Prostate gland (tissue), 2 donors: ENCODE measurements at regions not wholly inside any gene's neighbourhood (a gene's known extent, or its start where the extent isn't known, plus 50 kb on each side); places are given as distances from the start of the nearest gene placed in this dataset.

Experiments used
- DNase-seq: peaks from one replicate; pipeline ENCODE4 v3.0.0-alpha.2; 2019; ENCODE audit warnings: low spot score
- H3K27ac ChIP-seq, 2 donors: fragments of 200-600 bp; sonication (generic); 2 replicates each; pipeline ENCODE4 v1.5.1; 2017 to 2019
- H3K27me3 ChIP-seq: fragments of 200-600 bp; sonication (generic); replicated peaks from 2 replicates; pipeline ENCODE4 v1.5.1; 2019; ENCODE audit not compliant: insufficient read depth
- H3K36me3 ChIP-seq, 2 donors: fragments of 200-600 bp; sonication (generic); 1 replicate in 1 of 2; 2 replicates in 1 of 2; pipeline versions ENCODE4 v1.5.1 to v1.8.1; 2017 to 2019
- H3K4me1 ChIP-seq: fragments of 200-600 bp; sonication (generic); replicated peaks from 2 replicates; pipeline ENCODE4 v1.5.1; 2019
- H3K4me3 ChIP-seq, 2 donors: fragments of 200-600 bp; sonication (generic); 2 replicates each; pipeline ENCODE4 v1.5.1; 2017 to 2019
- H3K9me3 ChIP-seq: fragments of 200-600 bp; sonication (generic); 2 replicates; pipeline ENCODE4 v1.5.1; 2017
- CTCF ChIP-seq, 4 experiments: fragments of 200-600 bp in 2 of 4; fragments of 450-650 bp in 2 of 4; sonication (generic) in 2 of 4; IDR thresholded peaks; 1 replicate in 3 of 4; 2 replicates in 1 of 4; pipeline ENCODE4 v1.5.1; 2016 to 2019; ENCODE audit warnings: antibody characterized with exemption in 4 of 4, mild to moderate bottlenecking in 2 of 4, moderate library complexity in 2 of 4
- POLR2A ChIP-seq: fragments of 450-650 bp; IDR thresholded peaks from one replicate; pipeline ENCODE4 v1.6.1; 2016; ENCODE audit warnings: antibody characterized with exemption, mild to moderate bottlenecking
- POLR2AphosphoS5 ChIP-seq: sonication (generic); formaldehyde crosslinking; IDR thresholded peaks from one replicate; pipeline ENCODE4 v1.6.1; 2017; ENCODE audit warnings: antibody characterized with exemption
- WGBS: methylation state at CpG from one replicate; pipeline ENCODE4 v1.1.5; 2018; 5-methylcytosine and 5-hydroxymethylcytosine counted together
- intact Hi-C: fragments of 100-400 bp; cut with DNase I; formaldehyde crosslinking; loops from one replicate; pipeline ENCODE4 v1.14.2; 2022

GRCh38 chr10:121365566-121365965 is 232.7 kb downstream of the FGFR2 start:
- H3K4me1 ChIP-seq: no peaks in the 10 kb centered on the region
- H3K9me3 ChIP-seq: no peaks in the 10 kb centered on the region
- no peak overlapping the region for H3K27ac ChIP-seq
- 94% methylated on average over 21 of the region's 29 CpGs for WGBS
- no peak for DNase-seq
- no peak for TF ChIP-seq CTCF (IDR thresholded peaks at IDR 0.05)
- TF ChIP-seq POLR2AphosphoS5: no peak
- TF ChIP-seq POLR2A: no peak
- H3K36me3 ChIP-seq: no peaks in the 10 kb centered on the region
- no peak overlapping the region for H3K4me3 ChIP-seq
- H3K27me3 ChIP-seq: no peaks in the 10 kb centered on the region
- intact Hi-C loops: no loop called here

DNA sequence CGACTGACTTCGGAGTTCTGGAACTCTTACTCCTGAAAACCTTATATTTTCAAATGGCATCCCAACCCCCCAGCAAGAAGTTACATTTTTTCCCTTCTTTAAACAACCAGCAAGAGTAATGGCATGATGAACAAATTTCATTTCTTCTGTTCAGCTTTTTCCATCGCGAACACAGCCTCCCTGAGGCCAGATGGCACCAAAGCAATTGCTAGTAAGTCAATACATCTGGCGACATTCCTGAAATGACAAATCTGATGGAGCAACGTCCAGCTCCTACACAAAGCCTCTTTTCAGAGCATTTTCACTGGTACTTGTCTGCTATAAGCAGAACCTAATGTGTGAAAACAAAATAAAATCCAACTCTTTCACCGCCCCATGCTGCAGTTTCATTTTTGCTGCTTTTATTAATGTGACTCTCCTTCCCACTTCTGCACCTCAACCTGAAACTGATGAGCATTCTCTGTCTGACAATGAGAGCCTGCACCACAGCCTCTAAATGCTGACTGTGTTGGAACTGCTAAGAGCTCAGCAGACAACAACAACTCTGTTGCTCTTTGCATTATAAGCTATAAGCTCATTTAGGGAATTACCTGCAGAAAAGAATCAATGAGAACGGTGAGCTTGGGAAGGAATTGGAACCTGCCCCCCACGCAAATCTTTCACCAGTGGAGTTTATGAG is 229.8 kb downstream of the FGFR2 start:
- Histone ChIP-seq H3K9me3 (no peaks in the 10 kb centered on the region), H3K36me3 (no peaks in the 10 kb centered on the region), H3K27me3 (no peaks in the 10 kb centered on the region), H3K4me3 (no peak overlapping the region), H3K27ac (no peak overlapping the region), H3K4me1 (no peaks in the 10 kb centered on the region)
- DNase-seq: peak; percentile 10
- WGBS: 53% methylated on average over 9 of the region's 9 CpGs
- intact Hi-C loops: no loop called here
- TF ChIP-seq POLR2AphosphoS5: no peak
- no peak for TF ChIP-seq CTCF (IDR thresholded peaks at IDR 0.05)
- no peak for TF ChIP-seq POLR2A

DNA sequence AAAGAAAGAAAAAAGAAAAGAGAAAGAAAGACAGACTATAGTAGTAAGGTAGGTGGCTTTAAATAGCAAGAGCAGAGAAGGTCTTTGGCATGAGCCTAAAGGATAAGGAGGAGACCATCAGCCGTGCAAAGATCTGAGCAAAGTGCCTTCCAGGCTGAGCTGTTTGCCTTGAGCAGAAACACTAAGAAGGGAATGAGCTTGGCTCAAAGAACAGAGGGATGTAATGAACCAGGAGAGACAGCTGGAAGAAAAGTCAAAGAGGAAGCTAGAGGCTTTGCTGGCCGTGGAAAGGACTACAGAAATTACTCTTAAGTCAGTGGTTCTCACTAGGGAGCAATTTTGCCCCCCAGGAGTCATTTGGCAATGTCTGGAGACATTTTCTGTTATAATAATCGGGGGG is 228.6 kb downstream of the FGFR2 start:
- no peak for DNase-seq
- H3K4me1 ChIP-seq: no peaks in the 10 kb centered on the region
- no peak overlapping the region for H3K4me3 ChIP-seq
- H3K27me3 ChIP-seq: no peaks in the 10 kb centered on the region
- H3K9me3 ChIP-seq: no peaks in the 10 kb centered on the region
- intact Hi-C loops: no loop called here
- H3K36me3 ChIP-seq: no peaks in the 10 kb centered on the region
- no peak overlapping the region for H3K27ac ChIP-seq
- WGBS: 49% methylated on average over 3 of the region's 3 CpGs
- TF ChIP-seq CTCF (IDR thresholded peaks at IDR 0.05): no peak
- no peak for TF ChIP-seq POLR2A
- TF ChIP-seq POLR2AphosphoS5: no peak

DNA sequence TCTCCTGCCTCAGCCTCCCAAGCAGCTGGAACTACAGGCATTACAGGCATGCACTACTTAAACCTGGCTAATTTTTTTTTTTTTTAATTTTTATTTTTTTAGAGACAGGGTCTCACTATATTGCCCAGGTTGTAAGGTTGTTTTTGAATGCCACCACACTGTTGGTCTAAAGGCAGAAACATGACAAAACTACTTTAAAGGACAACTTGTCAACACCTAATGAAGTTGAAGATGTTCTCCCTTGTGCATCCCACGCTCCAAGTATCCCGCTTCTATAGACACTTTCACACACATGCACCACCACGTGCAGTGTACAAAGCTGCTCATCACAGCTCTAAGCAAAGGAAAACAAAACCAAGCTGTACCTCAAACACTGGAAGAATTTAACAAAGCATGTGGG is 226.4 kb downstream of the FGFR2 start:
- no peak for TF ChIP-seq CTCF (IDR thresholded peaks at IDR 0.05)
- no peak for TF ChIP-seq POLR2AphosphoS5
- TF ChIP-seq POLR2A: no peak
- H3K9me3 ChIP-seq: no peaks in the 10 kb centered on the region
- intact Hi-C loops: no loop called here
- WGBS: 93% methylated on average over 3 of the region's 3 CpGs
- no peak for DNase-seq
- H3K36me3 ChIP-seq: no peaks in the 10 kb centered on the region
- no peak overlapping the region for H3K4me3 ChIP-seq
- H3K27me3 ChIP-seq: no peaks in the 10 kb centered on the region
- H3K27ac ChIP-seq: no peak overlapping the region
- H3K4me1 ChIP-seq: no peaks in the 10 kb centered on the region

GRCh38 chr10:121373411-121373810 is 224.8 kb downstream of the FGFR2 start:
- H3K4me1 ChIP-seq: no peaks in the 10 kb centered on the region
- intact Hi-C loops: no loop called here
- H3K27me3 ChIP-seq: no peaks in the 10 kb centered on the region
- no peak overlapping the region for H3K27ac ChIP-seq
- no peaks in the 10 kb centered on the region for H3K36me3 ChIP-seq
- DNase-seq: no peak
- TF ChIP-seq POLR2A: no peak
- H3K4me3 ChIP-seq: no peak overlapping the region
- WGBS: 80% methylated on average over 2 of the region's 2 CpGs
- no peaks in the 10 kb centered on the region for H3K9me3 ChIP-seq
